ENCODE measurements at regions not wholly inside any gene's neighbourhood (a gene's known extent, or its start where the extent isn't known, plus 50 kb on each side); places are given as distances from the start of the nearest gene placed in this dataset.

- TF ChIP-seq, protein P1, sequence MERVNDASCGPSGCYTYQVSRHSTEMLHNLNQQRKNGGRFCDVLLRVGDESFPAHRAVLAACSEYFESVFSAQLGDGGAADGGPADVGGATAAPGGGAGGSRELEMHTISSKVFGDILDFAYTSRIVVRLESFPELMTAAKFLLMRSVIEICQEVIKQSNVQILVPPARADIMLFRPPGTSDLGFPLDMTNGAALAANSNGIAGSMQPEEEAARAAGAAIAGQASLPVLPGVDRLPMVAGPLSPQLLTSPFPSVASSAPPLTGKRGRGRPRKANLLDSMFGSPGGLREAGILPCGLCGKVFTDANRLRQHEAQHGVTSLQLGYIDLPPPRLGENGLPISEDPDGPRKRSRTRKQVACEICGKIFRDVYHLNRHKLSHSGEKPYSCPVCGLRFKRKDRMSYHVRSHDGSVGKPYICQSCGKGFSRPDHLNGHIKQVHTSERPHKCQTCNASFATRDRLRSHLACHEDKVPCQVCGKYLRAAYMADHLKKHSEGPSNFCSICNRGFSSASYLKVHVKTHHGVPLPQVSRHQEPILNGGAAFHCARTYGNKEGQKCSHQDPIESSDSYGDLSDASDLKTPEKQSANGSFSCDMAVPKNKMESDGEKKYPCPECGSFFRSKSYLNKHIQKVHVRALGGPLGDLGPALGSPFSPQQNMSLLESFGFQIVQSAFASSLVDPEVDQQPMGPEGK (CRISPR knock-in tag; IDR thresholded peaks at IDR 0.05), result no peak
- TF ChIP-seq TCF12 (IDR thresholded peaks at IDR 0.05), result no peak
- TF ChIP-seq TCF12 (CRISPR knock-in tag; IDR thresholded peaks at IDR 0.05), result no peak
- TF ChIP-seq, protein P2, sequence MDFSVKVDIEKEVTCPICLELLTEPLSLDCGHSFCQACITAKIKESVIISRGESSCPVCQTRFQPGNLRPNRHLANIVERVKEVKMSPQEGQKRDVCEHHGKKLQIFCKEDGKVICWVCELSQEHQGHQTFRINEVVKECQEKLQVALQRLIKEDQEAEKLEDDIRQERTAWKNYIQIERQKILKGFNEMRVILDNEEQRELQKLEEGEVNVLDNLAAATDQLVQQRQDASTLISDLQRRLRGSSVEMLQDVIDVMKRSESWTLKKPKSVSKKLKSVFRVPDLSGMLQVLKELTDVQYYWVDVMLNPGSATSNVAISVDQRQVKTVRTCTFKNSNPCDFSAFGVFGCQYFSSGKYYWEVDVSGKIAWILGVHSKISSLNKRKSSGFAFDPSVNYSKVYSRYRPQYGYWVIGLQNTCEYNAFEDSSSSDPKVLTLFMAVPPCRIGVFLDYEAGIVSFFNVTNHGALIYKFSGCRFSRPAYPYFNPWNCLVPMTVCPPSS (IDR thresholded peaks at IDR 0.05), result no peak
- TF ChIP-seq, protein P3, sequence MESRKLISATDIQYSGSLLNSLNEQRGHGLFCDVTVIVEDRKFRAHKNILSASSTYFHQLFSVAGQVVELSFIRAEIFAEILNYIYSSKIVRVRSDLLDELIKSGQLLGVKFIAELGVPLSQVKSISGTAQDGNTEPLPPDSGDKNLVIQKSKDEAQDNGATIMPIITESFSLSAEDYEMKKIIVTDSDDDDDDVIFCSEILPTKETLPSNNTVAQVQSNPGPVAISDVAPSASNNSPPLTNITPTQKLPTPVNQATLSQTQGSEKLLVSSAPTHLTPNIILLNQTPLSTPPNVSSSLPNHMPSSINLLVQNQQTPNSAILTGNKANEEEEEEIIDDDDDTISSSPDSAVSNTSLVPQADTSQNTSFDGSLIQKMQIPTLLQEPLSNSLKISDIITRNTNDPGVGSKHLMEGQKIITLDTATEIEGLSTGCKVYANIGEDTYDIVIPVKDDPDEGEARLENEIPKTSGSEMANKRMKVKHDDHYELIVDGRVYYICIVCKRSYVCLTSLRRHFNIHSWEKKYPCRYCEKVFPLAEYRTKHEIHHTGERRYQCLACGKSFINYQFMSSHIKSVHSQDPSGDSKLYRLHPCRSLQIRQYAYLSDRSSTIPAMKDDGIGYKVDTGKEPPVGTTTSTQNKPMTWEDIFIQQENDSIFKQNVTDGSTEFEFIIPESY (CRISPR knock-in tag; IDR thresholded peaks at IDR 0.05), result no peak
Measured at GRCh38 chr3:6066397-6066796, 794.5 kb upstream of the GRM7 start.
